RKO (cell line): ENCODE measurements at regions not wholly inside any gene's neighbourhood (a gene's known extent, or its start where the extent isn't known, plus 50 kb on each side); places are given as distances from the start of the nearest gene placed in this dataset.

ENCODE experiments used
- DNase-seq: peaks from one replicate; pipeline ENCODE4 v3.0.0-alpha.2; 2016; ENCODE audit warnings: low spot score

GRCh38 chr22:49392841-49393510 is 434.7 kb downstream of the BRD1 start:
- DNase-seq = no peak

- DNase-seq = no peak
Observed at GRCh38 chr22:49392247-49392646, 435.4 kb downstream of the BRD1 start.

- no peak for DNase-seq
Observed at GRCh38 chr22:49391436-49391835, 436.2 kb downstream of the BRD1 start.

- no peak for DNase-seq
Observed at GRCh38 chr22:49390954-49391353, 436.7 kb downstream of the BRD1 start.

- DNase-seq = peak; percentile 19
Observed at GRCh38 chr22:49383909-49384308, 443.8 kb downstream of the BRD1 start.

- no peak for DNase-seq
Observed at GRCh38 chr22:49382451-49382735, 445.3 kb downstream of the BRD1 start.

GRCh38 chr22:49381595-49382450 is 445.9 kb downstream of the BRD1 start:
- DNase-seq = no peak

GRCh38 chr22:49380828-49381114 is 446.9 kb downstream of the BRD1 start:
- DNase-seq = no peak

- no peak for DNase-seq
Observed at GRCh38 chr22:49380095-49380827, 447.4 kb downstream of the BRD1 start.

- DNase-seq = no peak
Observed at GRCh38 chr22:49377306-49377705, 450.4 kb downstream of the BRD1 start.

- no peak for DNase-seq
Observed at GRCh38 chr22:49373801-49374226, 453.9 kb downstream of the BRD1 start.

- DNase-seq = no peak
Observed at GRCh38 chr22:49373289-49373666, 454.4 kb downstream of the BRD1 start.

GRCh38 chr22:49372530-49373288 is 455.0 kb downstream of the BRD1 start:
- peak; percentile 63 for DNase-seq

- no peak for DNase-seq
Observed at GRCh38 chr22:49372111-49372529, 455.6 kb downstream of the BRD1 start.

- DNase-seq = no peak
Observed at GRCh38 chr22:49371325-49372110, 456.2 kb downstream of the BRD1 start.

- DNase-seq = no peak
Observed at GRCh38 chr22:49370627-49371301, 456.9 kb downstream of the BRD1 start.

- no peak for DNase-seq
Observed at GRCh38 chr22:49369726-49370626, 457.7 kb downstream of the BRD1 start.

GRCh38 chr22:49368976-49369725 is 458.5 kb downstream of the BRD1 start:
- no peak for DNase-seq
